Erythroblast (primary cell): ENCODE measurements at regions not wholly inside any gene's neighbourhood (a gene's known extent, or its start where the extent isn't known, plus 50 kb on each side); places are given as distances from the start of the nearest gene placed in this dataset.

Source experiments
- GATA1 ChIP-seq: IDR thresholded peaks from 2 replicates; pipeline ENCODE4 v1.6.1; 2011; ENCODE audit warnings: low read depth, mild to moderate bottlenecking, control low read depth, low read length, moderate library complexity
- POLR2A ChIP-seq: IDR thresholded peaks from 2 replicates; pipeline ENCODE4 v1.6.1; 2011; ENCODE audit warnings: mild to moderate bottlenecking, low read length

DNA sequence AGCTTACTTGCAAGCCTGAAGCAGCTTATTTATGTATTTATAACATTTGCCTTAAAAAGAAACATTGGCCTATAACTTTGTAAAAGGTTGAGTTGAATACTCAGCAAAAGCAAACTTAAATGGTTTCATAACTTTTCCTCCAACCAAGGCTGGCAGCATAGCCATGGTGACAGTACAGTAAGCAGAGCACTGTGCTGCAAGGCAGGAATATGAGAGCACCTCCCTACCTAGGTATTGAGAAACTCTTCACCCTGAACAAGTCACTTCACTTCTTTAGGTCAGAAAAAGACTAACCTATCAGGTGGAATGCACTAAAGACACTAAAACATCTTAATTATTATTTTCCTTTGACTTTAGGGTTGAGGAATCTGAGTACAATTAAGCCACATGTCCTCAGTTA is 63.9 kb upstream of the GYPA start:
- TF ChIP-seq POLR2A: no peak
- no peak for TF ChIP-seq GATA1
